Fibroblast of lung (primary cell): ENCODE measurements at regions not wholly inside any gene's neighbourhood (a gene's known extent, or its start where the extent isn't known, plus 50 kb on each side); places are given as distances from the start of the nearest gene placed in this dataset.

Experiments used
- EZH2 ChIP-seq: IDR thresholded peaks from 2 replicates; pipeline ENCODE4 v1.5.1; 2012; ENCODE audit warnings: low read length, control low read depth, mild to moderate bottlenecking; ENCODE audit errors: missing control alignments
- TF ChIP-seq, protein P1 (sequence below), 2 donors: IDR thresholded peaks in 1 of 2; conservative IDR thresholded peaks in 1 of 2; 1 replicate in 1 of 2; 2 replicates in 1 of 2; pipeline ENCODE4 v1.5.1; 2011 to 2012; ENCODE audit warnings: low read length in 2 of 2, control low read depth in 1 of 2, inconsistent platforms in 1 of 2, low read depth in 1 of 2, mild to moderate bottlenecking in 1 of 2

DNA sequence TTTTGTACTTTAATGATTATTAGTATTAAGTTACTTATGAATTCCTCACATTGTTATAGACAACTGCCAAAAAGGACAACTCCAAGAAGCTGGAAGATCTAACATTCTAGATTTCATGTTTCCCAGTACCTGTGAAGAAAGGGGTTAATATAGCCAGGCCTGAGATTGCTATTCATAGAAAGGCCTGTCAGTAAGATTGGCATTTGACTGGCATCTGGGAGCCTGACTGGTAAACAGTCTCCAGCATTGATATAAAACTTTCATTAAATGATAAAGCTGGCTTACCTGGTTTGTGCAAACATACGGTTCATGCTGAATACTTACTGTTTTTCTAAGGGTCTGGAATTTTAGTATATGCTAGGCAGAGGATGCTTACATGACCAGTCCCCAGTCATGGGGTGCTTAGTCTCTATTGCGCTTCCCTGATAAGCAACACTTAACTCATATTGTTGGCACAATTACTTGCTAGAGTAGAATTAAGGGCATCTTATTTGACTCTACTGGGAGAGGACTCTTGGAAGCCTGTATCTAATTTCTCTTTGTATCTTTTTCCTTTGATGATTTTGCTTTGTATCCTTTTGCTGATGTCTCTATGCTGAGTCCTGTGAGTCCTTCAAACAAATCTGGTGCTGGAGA, 340.4 kb upstream of the SEMA6A start:
- TF ChIP-seq, protein P1, sequence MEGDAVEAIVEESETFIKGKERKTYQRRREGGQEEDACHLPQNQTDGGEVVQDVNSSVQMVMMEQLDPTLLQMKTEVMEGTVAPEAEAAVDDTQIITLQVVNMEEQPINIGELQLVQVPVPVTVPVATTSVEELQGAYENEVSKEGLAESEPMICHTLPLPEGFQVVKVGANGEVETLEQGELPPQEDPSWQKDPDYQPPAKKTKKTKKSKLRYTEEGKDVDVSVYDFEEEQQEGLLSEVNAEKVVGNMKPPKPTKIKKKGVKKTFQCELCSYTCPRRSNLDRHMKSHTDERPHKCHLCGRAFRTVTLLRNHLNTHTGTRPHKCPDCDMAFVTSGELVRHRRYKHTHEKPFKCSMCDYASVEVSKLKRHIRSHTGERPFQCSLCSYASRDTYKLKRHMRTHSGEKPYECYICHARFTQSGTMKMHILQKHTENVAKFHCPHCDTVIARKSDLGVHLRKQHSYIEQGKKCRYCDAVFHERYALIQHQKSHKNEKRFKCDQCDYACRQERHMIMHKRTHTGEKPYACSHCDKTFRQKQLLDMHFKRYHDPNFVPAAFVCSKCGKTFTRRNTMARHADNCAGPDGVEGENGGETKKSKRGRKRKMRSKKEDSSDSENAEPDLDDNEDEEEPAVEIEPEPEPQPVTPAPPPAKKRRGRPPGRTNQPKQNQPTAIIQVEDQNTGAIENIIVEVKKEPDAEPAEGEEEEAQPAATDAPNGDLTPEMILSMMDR (conservative IDR thresholded peaks at IDR 0.05 in 1 of 2, IDR thresholded peaks at IDR 0.05 in 1 of 2; ENCODE audit: low read depth in 1 of 2, low read length in 2 of 2): no peak
- TF ChIP-seq EZH2: no peak
